Activated T-helper 17 cell treated with anti-CD3 and anti-CD28 coated beads, Interleukin-2, amount 50 U/mL, for 72 hours (primary cell): ENCODE measurements at regions not wholly inside any gene's neighbourhood (a gene's known extent, or its start where the extent isn't known, plus 50 kb on each side); places are given as distances from the start of the nearest gene placed in this dataset.
A peak's percentile ranks its signal among the peaks of the same experiment; 100 is the strongest.
"Not testable (repeated sequence)": the region's sequence is repeated elsewhere in the genome, so short reads cannot be mapped to it uniquely, and the experiment has no call there.

ENCODE experiments used
- ATAC-seq: fragments of 150-1000 bp; cut with Tn5 transposase; replicated peaks from 2 replicates; pipeline ENCODE4 v1.10.0; 2021; ENCODE audit warnings: mild to moderate bottlenecking, moderate library complexity
- H3K27ac Mint-ChIP-seq: one replicate; pipeline ENCODE4 v1.8.0; 2022; ENCODE audit warnings: mixed read lengths
- H3K27me3 Mint-ChIP-seq: one replicate; pipeline ENCODE4 v1.8.0; 2022; ENCODE audit warnings: mixed read lengths
- H3K36me3 Mint-ChIP-seq: one replicate; pipeline ENCODE4 v1.8.0; 2022; ENCODE audit warnings: low read depth, mild to moderate bottlenecking, mixed read lengths
- H3K4me1 Mint-ChIP-seq: one replicate; pipeline ENCODE4 v1.8.0; 2022; ENCODE audit warnings: mixed read lengths
- H3K4me3 Mint-ChIP-seq: one replicate; pipeline ENCODE4 v1.8.0; 2022; ENCODE audit warnings: mild to moderate bottlenecking, mixed read lengths
- H3K9me3 Mint-ChIP-seq: one replicate; pipeline ENCODE4 v1.8.0; 2022; ENCODE audit warnings: mixed read lengths

DNA sequence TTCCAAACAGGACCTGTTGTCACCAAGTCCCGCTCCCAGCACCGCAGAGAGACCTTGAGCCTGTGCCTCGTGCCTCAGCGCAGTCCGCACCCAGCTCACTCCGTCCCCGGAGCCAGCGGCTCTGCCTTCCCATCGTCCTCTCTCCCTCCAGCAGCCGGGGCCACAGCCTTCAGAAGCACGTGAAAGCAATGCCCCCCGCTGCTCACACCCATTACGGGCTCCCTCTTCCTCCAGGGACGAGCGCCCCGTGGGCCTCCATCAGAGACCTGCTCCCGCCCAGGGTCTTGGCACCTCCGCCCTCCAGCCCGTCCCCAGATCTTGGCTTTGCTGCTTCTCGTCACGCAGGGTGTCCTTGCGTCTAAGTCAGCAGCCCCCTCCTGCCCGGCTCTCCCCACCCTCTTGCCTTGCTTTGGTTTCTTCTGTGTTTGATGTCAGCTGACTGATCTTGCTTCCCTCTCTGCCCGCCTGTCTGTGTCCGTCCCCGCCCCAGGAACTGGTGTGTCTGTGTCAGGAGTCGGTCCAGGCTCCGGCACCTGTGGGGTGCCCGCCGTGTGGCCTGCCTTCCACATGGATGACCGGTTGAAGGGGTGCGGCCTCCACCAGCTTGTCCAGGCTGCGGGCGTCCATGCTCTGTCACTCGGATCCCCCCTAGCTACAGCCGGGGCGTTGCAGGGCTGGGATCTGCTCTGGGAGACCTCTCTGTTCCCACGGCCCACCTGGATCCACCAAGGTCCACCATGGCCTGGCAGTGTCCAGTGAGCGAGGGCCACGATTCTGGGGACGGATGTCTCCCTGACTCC, 61.9 kb downstream of the FOXL3 start:
- Mint-ChIP-seq H3K9me3 (no peaks in the 10 kb centered on the region), H3K36me3 (no peaks in the 10 kb centered on the region), H3K4me3 (no peak overlapping the region), H3K27ac (no peak overlapping the region), H3K4me1 (peaks cover 12% of the 10 kb centered on the region), H3K27me3 (no peaks in the 10 kb centered on the region)
- peak; percentile 75 for ATAC-seq

GRCh38 chr7:353746-354325, 63.9 kb downstream of the FOXL3 start:
- H3K4me1 Mint-ChIP-seq = peaks cover 12% of the 10 kb centered on the region
- H3K9me3 Mint-ChIP-seq = no peaks in the 10 kb centered on the region
- no peaks in the 10 kb centered on the region for H3K27me3 Mint-ChIP-seq
- no peak for ATAC-seq
- no peak overlapping the region for H3K27ac Mint-ChIP-seq
- H3K4me3 Mint-ChIP-seq = no peak overlapping the region
- H3K36me3 Mint-ChIP-seq = no peaks in the 10 kb centered on the region

DNA sequence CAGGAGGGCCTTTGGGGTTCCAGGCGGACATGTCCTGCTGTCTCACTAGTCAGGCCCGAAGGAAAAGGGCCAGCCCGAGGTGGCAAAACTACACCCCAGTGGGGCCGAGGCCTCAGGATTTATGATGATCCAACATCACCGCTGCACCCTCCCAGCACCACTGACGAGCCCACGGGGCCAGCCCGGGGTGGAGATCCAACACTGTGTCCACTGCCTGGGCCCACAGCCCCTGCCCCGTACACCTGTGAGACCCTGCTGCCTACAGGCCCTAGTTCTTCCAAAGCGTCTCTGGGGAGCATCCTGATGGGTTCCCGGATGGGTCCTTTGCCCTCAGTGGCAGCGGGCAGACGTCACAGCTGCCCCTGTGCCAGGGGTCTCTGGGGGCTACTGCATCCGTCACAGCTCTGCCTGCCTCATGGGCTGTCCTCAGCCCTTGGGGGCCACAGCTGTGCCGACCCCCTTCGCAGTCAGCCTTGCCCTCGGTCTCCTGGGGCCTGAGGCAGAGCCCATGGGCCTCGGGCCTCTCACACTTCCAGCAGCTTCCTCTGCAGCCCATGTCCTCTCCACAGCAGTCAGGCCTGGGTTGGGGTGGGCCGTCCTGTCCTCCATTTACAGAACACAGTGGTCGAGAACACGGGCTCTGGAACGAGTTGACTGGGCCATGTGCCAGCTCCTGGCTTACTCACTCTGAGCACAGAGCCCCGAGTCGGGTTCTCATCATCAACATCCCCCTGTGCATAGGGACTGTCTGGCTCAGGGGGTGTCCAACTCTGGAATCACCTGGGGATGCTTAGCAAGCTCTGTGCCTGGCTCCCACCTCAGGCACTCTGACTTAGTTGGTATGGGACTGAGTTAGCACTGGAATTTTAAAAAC, 64.9 kb downstream of the FOXL3 start:
- peaks cover 12% of the 10 kb centered on the region for H3K4me1 Mint-ChIP-seq
- no peaks in the 10 kb centered on the region for H3K9me3 Mint-ChIP-seq
- no peaks in the 10 kb centered on the region for H3K27me3 Mint-ChIP-seq
- no peak overlapping the region for H3K27ac Mint-ChIP-seq
- no peak overlapping the region for H3K4me3 Mint-ChIP-seq
- ATAC-seq = no peak
- H3K36me3 Mint-ChIP-seq = no peaks in the 10 kb centered on the region

GRCh38 chr7:355568-355967, 65.6 kb downstream of the FOXL3 start:
- no peak overlapping the region for H3K4me3 Mint-ChIP-seq
- no peaks in the 10 kb centered on the region for H3K9me3 Mint-ChIP-seq
- peaks cover 16% of the 10 kb centered on the region for H3K4me1 Mint-ChIP-seq
- no peak for ATAC-seq
- no peaks in the 10 kb centered on the region for H3K36me3 Mint-ChIP-seq
- no peak overlapping the region for H3K27ac Mint-ChIP-seq
- no peaks in the 10 kb centered on the region for H3K27me3 Mint-ChIP-seq

DNA sequence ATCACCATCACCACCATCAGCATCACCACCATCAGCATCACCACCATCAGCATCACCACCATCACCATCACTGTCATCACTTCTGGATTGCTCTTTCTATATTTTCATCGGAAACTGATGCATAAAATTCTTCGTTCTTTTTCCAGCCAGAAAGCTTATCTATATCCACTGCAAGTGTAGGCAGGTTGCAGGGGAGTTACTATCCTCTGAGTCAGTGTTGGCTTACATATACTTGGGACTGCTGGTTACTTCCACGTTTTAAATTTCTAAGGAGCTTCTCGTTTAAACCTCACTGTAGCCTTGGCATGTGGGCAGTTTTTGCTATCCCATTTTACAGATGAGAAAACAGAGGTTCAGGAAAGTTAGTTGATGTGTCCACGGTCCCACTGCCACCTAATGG, 66.1 kb downstream of the FOXL3 start:
- ATAC-seq = no peak
- Mint-ChIP-seq H3K4me3 (no peak overlapping the region), H3K36me3 (no peaks in the 10 kb centered on the region), H3K4me1 (peaks cover 17% of the 10 kb centered on the region), H3K27me3 (no peaks in the 10 kb centered on the region), H3K27ac (no peak overlapping the region), H3K9me3 (no peaks in the 10 kb centered on the region)

DNA sequence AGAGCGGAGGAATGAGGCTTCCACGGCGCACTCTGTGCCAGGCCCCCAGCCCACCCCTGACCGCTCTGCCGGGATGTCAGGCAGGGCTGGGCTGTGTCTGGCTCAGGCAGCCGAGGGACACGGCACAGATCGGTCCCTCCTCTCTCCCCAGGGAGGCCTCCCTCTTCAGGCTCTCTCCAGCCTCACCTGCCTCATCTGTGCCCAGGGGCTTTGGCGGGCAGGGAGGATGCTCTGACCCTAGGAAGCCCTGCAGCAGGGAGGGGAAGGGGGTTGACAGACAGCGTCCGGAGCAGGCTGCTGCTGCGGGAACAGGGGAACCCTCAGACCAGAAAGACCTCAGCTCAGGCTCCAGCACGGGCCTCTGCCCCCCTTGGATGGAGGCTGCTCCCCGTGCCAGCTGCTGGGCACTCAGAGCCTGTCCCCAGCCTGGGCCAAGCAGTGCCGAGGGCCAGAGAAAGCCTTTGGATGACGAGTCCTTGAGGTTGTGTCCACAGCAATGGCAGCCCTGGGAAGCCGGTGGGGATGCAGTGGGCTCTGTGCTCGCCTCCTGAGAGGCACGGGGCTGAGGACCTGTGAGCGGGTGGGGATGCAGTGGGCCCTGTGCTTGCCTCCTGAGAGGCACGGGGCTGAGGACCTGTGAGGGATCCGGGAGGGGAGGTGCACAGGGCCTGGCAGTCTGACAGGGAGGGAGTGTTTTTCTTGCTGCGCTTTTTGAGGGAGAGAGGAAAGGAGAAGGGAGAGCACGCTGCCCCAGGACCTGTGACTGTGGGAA, 66.9 kb downstream of the FOXL3 start:
- Mint-ChIP-seq H3K9me3 (peaks cover 2% of the 10 kb centered on the region), H3K4me1 (peaks cover 17% of the 10 kb centered on the region), H3K4me3 (no peak overlapping the region), H3K36me3 (peaks cover 2% of the 10 kb centered on the region), H3K27me3 (no peaks in the 10 kb centered on the region), H3K27ac (no peak overlapping the region)
- ATAC-seq = no peak

GRCh38 chr7:357531-358209, 67.7 kb downstream of the FOXL3 start:
- H3K36me3 Mint-ChIP-seq = peaks cover 4% of the 10 kb centered on the region
- peaks cover 17% of the 10 kb centered on the region for H3K4me1 Mint-ChIP-seq
- H3K27me3 Mint-ChIP-seq = no peaks in the 10 kb centered on the region
- H3K27ac Mint-ChIP-seq = no peak overlapping the region
- no peak overlapping the region for H3K4me3 Mint-ChIP-seq
- peaks cover 4% of the 10 kb centered on the region for H3K9me3 Mint-ChIP-seq
- no peak for ATAC-seq

GRCh38 chr7:358352-358751, 68.4 kb downstream of the FOXL3 start:
- H3K27me3 Mint-ChIP-seq = no peaks in the 10 kb centered on the region
- peaks cover 18% of the 10 kb centered on the region for H3K4me1 Mint-ChIP-seq
- no peak for ATAC-seq
- no peak overlapping the region for H3K27ac Mint-ChIP-seq
- no peak overlapping the region for H3K4me3 Mint-ChIP-seq
- H3K36me3 Mint-ChIP-seq = peaks cover 4% of the 10 kb centered on the region
- peaks cover 4% of the 10 kb centered on the region for H3K9me3 Mint-ChIP-seq

- Mint-ChIP-seq H3K27ac (no peak overlapping the region), H3K4me3 (no peak overlapping the region), H3K4me1 (peaks cover 20% of the 10 kb centered on the region), H3K36me3 (peaks cover 4% of the 10 kb centered on the region), H3K27me3 (no peaks in the 10 kb centered on the region), H3K9me3 (peaks cover 4% of the 10 kb centered on the region)
- no peak for ATAC-seq
Observed at GRCh38 chr7:359226-359765, 69.3 kb downstream of the FOXL3 start.

GRCh38 chr7:359766-360361, 69.9 kb downstream of the FOXL3 start:
- Mint-ChIP-seq H3K4me1 (peaks cover 22% of the 10 kb centered on the region), H3K36me3 (peaks cover 4% of the 10 kb centered on the region), H3K27ac (peak overlapping the region; percentile 74), H3K4me3 (peak overlapping the region; percentile 77), H3K9me3 (peaks cover 4% of the 10 kb centered on the region), H3K27me3 (no peaks in the 10 kb centered on the region)
- peak; percentile 57 for ATAC-seq

DNA sequence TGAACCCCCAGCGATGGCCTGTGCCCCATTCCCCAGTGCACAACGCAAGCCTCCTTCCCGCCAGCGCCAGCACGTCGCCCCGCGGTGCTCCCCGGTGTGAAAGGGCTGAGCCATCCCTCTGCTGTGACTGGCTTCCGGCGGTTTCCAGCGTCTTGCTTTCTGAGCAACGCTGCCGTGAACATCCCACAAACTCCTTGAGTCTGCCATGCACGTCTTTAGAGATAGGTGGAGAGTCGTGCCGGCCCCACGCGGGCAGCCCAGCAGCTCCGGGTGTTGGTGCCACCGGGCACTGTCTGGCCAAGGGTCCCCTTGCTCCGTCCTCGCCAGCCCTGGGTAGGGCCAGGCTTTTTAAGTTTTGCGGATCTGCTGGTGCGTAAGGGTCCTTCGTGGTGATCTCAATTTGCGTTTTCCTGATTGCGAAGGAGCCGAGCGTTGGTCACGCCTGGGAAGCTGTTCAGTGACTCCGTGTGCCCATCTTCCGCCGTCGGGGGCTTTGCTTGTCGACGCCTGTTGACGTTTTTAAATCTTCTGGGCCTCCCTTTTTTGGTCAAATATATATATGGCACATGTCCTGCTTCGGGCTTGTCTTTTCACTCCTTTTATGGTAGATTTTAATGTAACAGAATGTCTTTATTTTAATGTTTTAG, 70.6 kb downstream of the FOXL3 start:
- Mint-ChIP-seq H3K4me3 (peak overlapping the region; percentile 77), H3K4me1 (peaks cover 22% of the 10 kb centered on the region), H3K27ac (peak overlapping the region; percentile 74), H3K9me3 (peaks cover 4% of the 10 kb centered on the region), H3K27me3 (no peaks in the 10 kb centered on the region), H3K36me3 (peaks cover 4% of the 10 kb centered on the region)
- ATAC-seq = peak; percentile 84

GRCh38 chr7:361182-361581, 71.2 kb downstream of the FOXL3 start:
- H3K9me3 Mint-ChIP-seq, H3K27me3 Mint-ChIP-seq, ATAC-seq, H3K36me3 Mint-ChIP-seq, H3K27ac Mint-ChIP-seq: not testable (repeated sequence)
- Mint-ChIP-seq H3K4me3 (peak overlapping the region; percentile 77), H3K4me1 (peaks cover 28% of the 10 kb centered on the region)
